ENCODE measurements at regions not wholly inside any gene's neighbourhood (a gene's known extent, or its start where the extent isn't known, plus 50 kb on each side); places are given as distances from the start of the nearest gene placed in this dataset.

- TF ChIP-seq, protein P1, sequence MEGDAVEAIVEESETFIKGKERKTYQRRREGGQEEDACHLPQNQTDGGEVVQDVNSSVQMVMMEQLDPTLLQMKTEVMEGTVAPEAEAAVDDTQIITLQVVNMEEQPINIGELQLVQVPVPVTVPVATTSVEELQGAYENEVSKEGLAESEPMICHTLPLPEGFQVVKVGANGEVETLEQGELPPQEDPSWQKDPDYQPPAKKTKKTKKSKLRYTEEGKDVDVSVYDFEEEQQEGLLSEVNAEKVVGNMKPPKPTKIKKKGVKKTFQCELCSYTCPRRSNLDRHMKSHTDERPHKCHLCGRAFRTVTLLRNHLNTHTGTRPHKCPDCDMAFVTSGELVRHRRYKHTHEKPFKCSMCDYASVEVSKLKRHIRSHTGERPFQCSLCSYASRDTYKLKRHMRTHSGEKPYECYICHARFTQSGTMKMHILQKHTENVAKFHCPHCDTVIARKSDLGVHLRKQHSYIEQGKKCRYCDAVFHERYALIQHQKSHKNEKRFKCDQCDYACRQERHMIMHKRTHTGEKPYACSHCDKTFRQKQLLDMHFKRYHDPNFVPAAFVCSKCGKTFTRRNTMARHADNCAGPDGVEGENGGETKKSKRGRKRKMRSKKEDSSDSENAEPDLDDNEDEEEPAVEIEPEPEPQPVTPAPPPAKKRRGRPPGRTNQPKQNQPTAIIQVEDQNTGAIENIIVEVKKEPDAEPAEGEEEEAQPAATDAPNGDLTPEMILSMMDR (IDR thresholded peaks at IDR 0.05; ENCODE audit: low read depth, low read length), result no peak
- TF ChIP-seq POLR2A (IDR thresholded peaks at IDR 0.05; ENCODE audit: extremely low read depth, insufficient read length), result no peak
These were observed 121.7 kb downstream of the EDN3 start for GRCh38 chr20:59421920-59422637.

All from NB4 (cell line).